WI38 (cell line): ENCODE measurements at regions not wholly inside any gene's neighbourhood (a gene's known extent, or its start where the extent isn't known, plus 50 kb on each side); places are given as distances from the start of the nearest gene placed in this dataset.

Experiments used
- H3K4me3 ChIP-seq: 2 replicates; pipeline ENCODE4 v1.5.1; 2011; ENCODE audit warnings: low read depth, mild to moderate bottlenecking, control low read depth, low read length
- CTCF ChIP-seq: IDR thresholded peaks from 2 replicates; pipeline ENCODE4 v1.5.1; 2012; ENCODE audit warnings: low read depth, mild to moderate bottlenecking, control low read depth, low read length

GRCh38 chr2:192584976-192585375 is 390.2 kb upstream of the TMEFF2 start:
- TF ChIP-seq CTCF = no peak
- H3K4me3 ChIP-seq = no peak overlapping the region

- no peak for TF ChIP-seq CTCF
- no peak overlapping the region for H3K4me3 ChIP-seq
Observed at GRCh38 chr2:192579965-192580700, 385.4 kb upstream of the TMEFF2 start.

DNA sequence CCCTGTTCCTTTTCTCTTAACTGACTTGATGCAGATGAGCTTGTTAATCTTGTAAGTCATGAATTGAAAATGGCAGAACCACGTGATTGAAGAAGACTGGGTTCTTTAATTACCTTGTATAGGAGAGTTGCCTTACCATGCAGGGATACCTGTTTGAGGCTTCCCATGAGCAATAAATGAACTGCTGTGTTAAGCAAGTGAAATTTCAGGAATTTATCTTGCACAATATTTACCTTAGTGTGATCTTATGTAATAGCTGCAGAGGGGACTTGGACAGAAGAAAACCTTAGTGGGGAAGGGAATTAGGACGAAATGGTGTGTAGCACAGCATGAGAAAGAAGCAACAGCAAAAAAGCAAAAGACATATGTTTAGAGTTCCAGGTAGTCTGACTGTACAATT is 384.0 kb upstream of the TMEFF2 start:
- no peak for TF ChIP-seq CTCF
- H3K4me3 ChIP-seq = no peak overlapping the region

- no peak overlapping the region for H3K4me3 ChIP-seq
- no peak for TF ChIP-seq CTCF
Observed at GRCh38 chr2:192577706-192578105, 383.0 kb upstream of the TMEFF2 start.

- H3K4me3 ChIP-seq = no peak overlapping the region
- TF ChIP-seq CTCF = no peak
Observed at GRCh38 chr2:192574552-192574951, 379.8 kb upstream of the TMEFF2 start.

DNA sequence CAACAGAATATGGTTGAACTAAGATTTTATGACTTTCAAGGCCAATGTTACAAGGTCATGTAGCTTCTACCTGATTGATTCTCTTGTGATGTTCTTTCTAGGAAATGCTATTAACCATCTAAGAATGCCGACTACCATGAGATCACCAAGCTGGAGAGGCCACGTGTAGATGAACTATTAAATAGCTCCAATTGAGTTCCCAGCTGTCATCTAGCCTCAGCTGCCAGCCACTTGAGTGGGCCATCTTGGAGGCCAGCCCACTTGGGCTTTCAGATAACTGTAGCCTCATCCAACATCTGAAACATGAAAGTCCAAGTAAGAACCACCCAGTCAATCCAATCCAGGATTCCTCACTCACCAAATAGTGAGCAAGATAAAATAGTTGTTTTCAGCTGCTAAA is 376.9 kb upstream of the TMEFF2 start:
- TF ChIP-seq CTCF = no peak
- H3K4me3 ChIP-seq = no peak overlapping the region

GRCh38 chr2:192570788-192571187 is 376.1 kb upstream of the TMEFF2 start:
- H3K4me3 ChIP-seq = no peak overlapping the region
- TF ChIP-seq CTCF = no peak
